NCI-H526 treated with DMSO at 0.1 percent for 48 hours (cell line): ENCODE measurements at regions not wholly inside any gene's neighbourhood (a gene's known extent, or its start where the extent isn't known, plus 50 kb on each side); places are given as distances from the start of the nearest gene placed in this dataset.

ENCODE experiments used
- DNase-seq: peaks from one replicate; lab custom pipeline; 2025; lab: John Stamatoyannopoulos, UW

- DNase-seq = no peak
Observed at GRCh38 chr1:208541225-208541855, 297.2 kb upstream of the PLXNA2 start.

GRCh38 chr1:208542309-208542708 is 298.1 kb upstream of the PLXNA2 start:
- DNase-seq = no peak

GRCh38 chr1:208544053-208544452 is 299.9 kb upstream of the PLXNA2 start:
- DNase-seq = no peak

GRCh38 chr1:208544794-208545193 is 300.6 kb upstream of the PLXNA2 start:
- DNase-seq = no peak

- DNase-seq = no peak
Observed at GRCh38 chr1:208551024-208551423, 306.8 kb upstream of the PLXNA2 start.

GRCh38 chr1:208551633-208552320 is 307.6 kb upstream of the PLXNA2 start:
- no peak for DNase-seq

- DNase-seq = no peak
Observed at GRCh38 chr1:208552928-208553327, 308.7 kb upstream of the PLXNA2 start.

GRCh38 chr1:208556461-208556860 is 312.3 kb upstream of the PLXNA2 start:
- DNase-seq = no peak

GRCh38 chr1:208557046-208557722 is 313.0 kb upstream of the PLXNA2 start:
- no peak for DNase-seq

GRCh38 chr1:208557723-208558094 is 313.5 kb upstream of the PLXNA2 start:
- DNase-seq = no peak

GRCh38 chr1:208559597-208560329 is 315.6 kb upstream of the PLXNA2 start:
- no peak for DNase-seq

- DNase-seq = no peak
Observed at GRCh38 chr1:208562151-208562960, 318.2 kb upstream of the PLXNA2 start.

- DNase-seq = no peak
Observed at GRCh38 chr1:208564466-208564865, 320.3 kb upstream of the PLXNA2 start.

GRCh38 chr1:208565756-208566440 is 321.7 kb upstream of the PLXNA2 start:
- DNase-seq = no peak

GRCh38 chr1:208569181-208569580 is 325.0 kb upstream of the PLXNA2 start:
- DNase-seq = no peak

- DNase-seq = no peak
Observed at GRCh38 chr1:208570362-208570761, 326.2 kb upstream of the PLXNA2 start.

- DNase-seq = no peak
Observed at GRCh38 chr1:208576425-208576824, 332.2 kb upstream of the PLXNA2 start.

- DNase-seq = no peak
Observed at GRCh38 chr1:208577381-208577905, 333.3 kb upstream of the PLXNA2 start.

GRCh38 chr1:208581209-208581608 is 337.0 kb upstream of the PLXNA2 start:
- DNase-seq = no peak

GRCh38 chr1:208581667-208582066 is 337.5 kb upstream of the PLXNA2 start:
- no peak for DNase-seq

GRCh38 chr1:208584167-208584755 is 340.1 kb upstream of the PLXNA2 start:
- DNase-seq = no peak
